Tibial nerve (tissue), 4 donors: ENCODE measurements at regions not wholly inside any gene's neighbourhood (a gene's known extent, or its start where the extent isn't known, plus 50 kb on each side); places are given as distances from the start of the nearest gene placed in this dataset.

ENCODE experiments used
- EP300 ChIP-seq, 2 donors: sonication (generic); formaldehyde crosslinking; IDR thresholded peaks; one replicate each; pipeline ENCODE4 v1.6.1; 2017; ENCODE audit warnings: antibody characterized with exemption in 2 of 2, mild to moderate bottlenecking in 1 of 2
- TF ChIP-seq, protein P1 (sequence below), 5 experiments: fragments of 200-600 bp in 3 of 5; fragments of 450-650 bp in 2 of 5; sonication (generic) in 3 of 5; IDR thresholded peaks; one replicate each; pipeline ENCODE4 v1.5.1; 2016 to 2019; ENCODE audit warnings: antibody characterized with exemption in 5 of 5, mild to moderate bottlenecking in 3 of 5, moderate library complexity in 2 of 5

DNA sequence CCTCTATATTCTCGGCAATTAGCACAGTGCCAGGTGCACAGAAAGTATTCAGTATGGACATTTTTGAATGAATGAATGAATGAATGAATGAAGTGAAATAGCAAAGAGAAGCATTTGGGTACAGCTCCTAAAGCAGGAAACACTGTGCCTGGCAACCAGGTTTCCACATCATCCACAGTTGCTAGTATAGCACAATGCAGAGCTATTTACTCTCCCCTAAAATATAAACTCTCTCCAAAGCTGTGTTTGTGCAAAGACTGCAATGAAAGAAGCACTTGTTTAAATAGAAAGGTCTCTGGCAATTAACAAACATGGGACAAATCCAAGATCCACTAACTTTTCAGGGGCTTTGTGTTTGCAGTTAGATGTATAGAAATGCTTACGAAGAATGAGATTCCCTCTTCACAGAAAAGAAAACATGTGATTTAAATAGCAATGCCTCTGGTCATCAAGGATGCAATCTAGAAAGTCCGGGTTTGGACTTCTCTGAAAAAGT lies 103.0 kb upstream of the OPCML start:
- TF ChIP-seq, protein P1, sequence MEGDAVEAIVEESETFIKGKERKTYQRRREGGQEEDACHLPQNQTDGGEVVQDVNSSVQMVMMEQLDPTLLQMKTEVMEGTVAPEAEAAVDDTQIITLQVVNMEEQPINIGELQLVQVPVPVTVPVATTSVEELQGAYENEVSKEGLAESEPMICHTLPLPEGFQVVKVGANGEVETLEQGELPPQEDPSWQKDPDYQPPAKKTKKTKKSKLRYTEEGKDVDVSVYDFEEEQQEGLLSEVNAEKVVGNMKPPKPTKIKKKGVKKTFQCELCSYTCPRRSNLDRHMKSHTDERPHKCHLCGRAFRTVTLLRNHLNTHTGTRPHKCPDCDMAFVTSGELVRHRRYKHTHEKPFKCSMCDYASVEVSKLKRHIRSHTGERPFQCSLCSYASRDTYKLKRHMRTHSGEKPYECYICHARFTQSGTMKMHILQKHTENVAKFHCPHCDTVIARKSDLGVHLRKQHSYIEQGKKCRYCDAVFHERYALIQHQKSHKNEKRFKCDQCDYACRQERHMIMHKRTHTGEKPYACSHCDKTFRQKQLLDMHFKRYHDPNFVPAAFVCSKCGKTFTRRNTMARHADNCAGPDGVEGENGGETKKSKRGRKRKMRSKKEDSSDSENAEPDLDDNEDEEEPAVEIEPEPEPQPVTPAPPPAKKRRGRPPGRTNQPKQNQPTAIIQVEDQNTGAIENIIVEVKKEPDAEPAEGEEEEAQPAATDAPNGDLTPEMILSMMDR (IDR thresholded peaks at IDR 0.05), result no peak
- no peak for TF ChIP-seq EP300 (IDR thresholded peaks at IDR 0.05)
